ENCODE measurements at regions not wholly inside any gene's neighbourhood (a gene's known extent, or its start where the extent isn't known, plus 50 kb on each side); places are given as distances from the start of the nearest gene placed in this dataset.

DNA sequence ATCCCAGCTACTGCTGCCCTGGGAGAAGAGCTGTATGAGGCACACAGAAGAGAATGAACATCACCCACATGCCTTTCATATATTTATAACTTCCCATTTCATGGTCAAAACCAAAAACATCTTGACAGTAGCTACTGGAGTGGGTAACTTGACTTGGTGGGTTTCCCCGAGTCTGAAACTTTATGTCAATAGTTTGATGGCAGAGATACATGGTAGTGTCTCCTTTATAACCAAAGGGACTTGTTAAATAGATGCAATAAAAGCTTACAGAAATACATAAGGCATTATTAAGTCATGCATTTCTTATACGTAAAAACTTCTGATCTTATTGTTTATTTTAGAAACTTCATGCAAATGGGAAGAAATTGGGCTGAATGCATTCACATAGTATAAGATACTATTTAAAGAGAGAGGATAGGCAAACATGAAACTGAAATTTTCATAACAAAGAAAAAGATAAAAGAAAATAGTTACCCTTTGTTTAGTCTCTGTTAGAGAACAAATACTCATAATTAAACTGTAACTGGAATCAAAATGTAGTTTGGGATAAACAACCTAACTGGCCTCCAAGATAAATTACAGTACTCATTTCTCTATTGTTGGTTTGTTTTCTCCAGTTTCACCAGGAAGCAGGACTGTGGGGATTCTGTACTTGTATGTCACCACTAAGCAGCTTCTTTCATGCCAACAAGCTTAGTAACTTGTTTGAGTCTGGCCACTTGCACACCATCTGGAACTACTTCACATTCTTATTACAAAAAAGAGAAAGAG is 459.3 kb upstream of the MEF2C start:
- TF ChIP-seq, protein P1, sequence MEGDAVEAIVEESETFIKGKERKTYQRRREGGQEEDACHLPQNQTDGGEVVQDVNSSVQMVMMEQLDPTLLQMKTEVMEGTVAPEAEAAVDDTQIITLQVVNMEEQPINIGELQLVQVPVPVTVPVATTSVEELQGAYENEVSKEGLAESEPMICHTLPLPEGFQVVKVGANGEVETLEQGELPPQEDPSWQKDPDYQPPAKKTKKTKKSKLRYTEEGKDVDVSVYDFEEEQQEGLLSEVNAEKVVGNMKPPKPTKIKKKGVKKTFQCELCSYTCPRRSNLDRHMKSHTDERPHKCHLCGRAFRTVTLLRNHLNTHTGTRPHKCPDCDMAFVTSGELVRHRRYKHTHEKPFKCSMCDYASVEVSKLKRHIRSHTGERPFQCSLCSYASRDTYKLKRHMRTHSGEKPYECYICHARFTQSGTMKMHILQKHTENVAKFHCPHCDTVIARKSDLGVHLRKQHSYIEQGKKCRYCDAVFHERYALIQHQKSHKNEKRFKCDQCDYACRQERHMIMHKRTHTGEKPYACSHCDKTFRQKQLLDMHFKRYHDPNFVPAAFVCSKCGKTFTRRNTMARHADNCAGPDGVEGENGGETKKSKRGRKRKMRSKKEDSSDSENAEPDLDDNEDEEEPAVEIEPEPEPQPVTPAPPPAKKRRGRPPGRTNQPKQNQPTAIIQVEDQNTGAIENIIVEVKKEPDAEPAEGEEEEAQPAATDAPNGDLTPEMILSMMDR (IDR thresholded peaks at IDR 0.05; ENCODE audit: insufficient read depth, low read length), result no peak
- no peak for TF ChIP-seq POLR2AphosphoS5 (IDR thresholded peaks at IDR 0.05; ENCODE audit: low read depth)
- TF ChIP-seq, protein P2, sequence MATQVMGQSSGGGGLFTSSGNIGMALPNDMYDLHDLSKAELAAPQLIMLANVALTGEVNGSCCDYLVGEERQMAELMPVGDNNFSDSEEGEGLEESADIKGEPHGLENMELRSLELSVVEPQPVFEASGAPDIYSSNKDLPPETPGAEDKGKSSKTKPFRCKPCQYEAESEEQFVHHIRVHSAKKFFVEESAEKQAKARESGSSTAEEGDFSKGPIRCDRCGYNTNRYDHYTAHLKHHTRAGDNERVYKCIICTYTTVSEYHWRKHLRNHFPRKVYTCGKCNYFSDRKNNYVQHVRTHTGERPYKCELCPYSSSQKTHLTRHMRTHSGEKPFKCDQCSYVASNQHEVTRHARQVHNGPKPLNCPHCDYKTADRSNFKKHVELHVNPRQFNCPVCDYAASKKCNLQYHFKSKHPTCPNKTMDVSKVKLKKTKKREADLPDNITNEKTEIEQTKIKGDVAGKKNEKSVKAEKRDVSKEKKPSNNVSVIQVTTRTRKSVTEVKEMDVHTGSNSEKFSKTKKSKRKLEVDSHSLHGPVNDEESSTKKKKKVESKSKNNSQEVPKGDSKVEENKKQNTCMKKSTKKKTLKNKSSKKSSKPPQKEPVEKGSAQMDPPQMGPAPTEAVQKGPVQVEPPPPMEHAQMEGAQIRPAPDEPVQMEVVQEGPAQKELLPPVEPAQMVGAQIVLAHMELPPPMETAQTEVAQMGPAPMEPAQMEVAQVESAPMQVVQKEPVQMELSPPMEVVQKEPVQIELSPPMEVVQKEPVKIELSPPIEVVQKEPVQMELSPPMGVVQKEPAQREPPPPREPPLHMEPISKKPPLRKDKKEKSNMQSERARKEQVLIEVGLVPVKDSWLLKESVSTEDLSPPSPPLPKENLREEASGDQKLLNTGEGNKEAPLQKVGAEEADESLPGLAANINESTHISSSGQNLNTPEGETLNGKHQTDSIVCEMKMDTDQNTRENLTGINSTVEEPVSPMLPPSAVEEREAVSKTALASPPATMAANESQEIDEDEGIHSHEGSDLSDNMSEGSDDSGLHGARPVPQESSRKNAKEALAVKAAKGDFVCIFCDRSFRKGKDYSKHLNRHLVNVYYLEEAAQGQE (IDR thresholded peaks at IDR 0.05; ENCODE audit: insufficient replicate concordance, low read depth), result no peak
- TF ChIP-seq SPI1 (IDR thresholded peaks at IDR 0.05; ENCODE audit: borderline replicate concordance, low read depth), result no peak
- TF ChIP-seq GABPA (IDR thresholded peaks at IDR 0.05; ENCODE audit: low read depth), result no peak
